Naive B cell (primary cell): ENCODE measurements at regions not wholly inside any gene's neighbourhood (a gene's known extent, or its start where the extent isn't known, plus 50 kb on each side); places are given as distances from the start of the nearest gene placed in this dataset.

Experiments
- ATAC-seq, 2 donors: fragments of 150-1000 bp; cut with Tn5 transposase; 2 replicates each; pipeline ENCODE4 v1.10.0; 2021; ENCODE audit warnings: low read depth in 2 of 2, mild to moderate bottlenecking in 2 of 2, moderate library complexity in 2 of 2
- DNase-seq: peaks from one replicate; pipeline ENCODE4 v3.0.0; 2022
- H3K27ac Mint-ChIP-seq, 6 donors: one replicate each; pipeline ENCODE4 v1.8.0; 2020 to 2022; ENCODE audit warnings: mild to moderate bottlenecking in 6 of 6, mixed read lengths in 6 of 6, moderate library complexity in 5 of 6, inconsistent platforms in 2 of 6
- H3K27me3 Mint-ChIP-seq, 3 donors: one replicate each; pipeline ENCODE4 v1.8.0; 2021 to 2022; ENCODE audit warnings: mixed read lengths in 3 of 3, mild to moderate bottlenecking in 1 of 3
- H3K36me3 Mint-ChIP-seq, 2 donors: one replicate each; pipeline ENCODE4 v1.8.0; 2020 to 2022; ENCODE audit warnings: mixed read lengths in 2 of 2, inconsistent platforms in 1 of 2, mild to moderate bottlenecking in 1 of 2
- H3K4me1 Mint-ChIP-seq, 3 donors: one replicate each; pipeline ENCODE4 v1.8.0; 2020 to 2022; ENCODE audit warnings: mixed read lengths in 3 of 3, inconsistent platforms in 1 of 3, mild to moderate bottlenecking in 1 of 3, moderate library complexity in 1 of 3
- H3K4me3 Mint-ChIP-seq, 8 donors: one replicate each; pipeline ENCODE4 v1.8.0; 2020 to 2022; ENCODE audit warnings: mild to moderate bottlenecking in 8 of 8, mixed read lengths in 8 of 8, moderate library complexity in 8 of 8, inconsistent platforms in 2 of 8
- H3K9me3 Mint-ChIP-seq, 7 donors: one replicate each; pipeline ENCODE4 v1.8.0; 2020 to 2022; ENCODE audit warnings: mixed read lengths in 7 of 7, mild to moderate bottlenecking in 5 of 7, inconsistent platforms in 2 of 7, moderate library complexity in 1 of 7

GRCh38 chr4:181987392-181987791 lies 255.8 kb upstream of the TENM3 start:
- peaks cover 0 to 5% (median 0%) of the 10 kb centered on the region in 7 donors for H3K9me3 Mint-ChIP-seq
- no peak overlapping the region for H3K4me3 Mint-ChIP-seq
- H3K4me1 Mint-ChIP-seq: no peaks in the 10 kb centered on the region
- DNase-seq: no peak
- no peaks in the 10 kb centered on the region for H3K27me3 Mint-ChIP-seq
- H3K36me3 Mint-ChIP-seq: no peaks in the 10 kb centered on the region
- H3K27ac Mint-ChIP-seq: no peak overlapping the region
- no peak for ATAC-seq

- DNase-seq (no peak), ATAC-seq (no peak)
- H3K36me3 Mint-ChIP-seq: no peaks in the 10 kb centered on the region
- H3K27ac Mint-ChIP-seq: no peak overlapping the region
- H3K9me3 Mint-ChIP-seq: peaks cover 0 to 5% (median 0%) of the 10 kb centered on the region in 7 donors
- H3K4me1 Mint-ChIP-seq: no peaks in the 10 kb centered on the region
- no peaks in the 10 kb centered on the region for H3K27me3 Mint-ChIP-seq
- no peak overlapping the region for H3K4me3 Mint-ChIP-seq
These were observed 254.1 kb upstream of the TENM3 start for GRCh38 chr4:181989071-181989470.

GRCh38 chr4:181991369-181992108 lies 251.7 kb upstream of the TENM3 start:
- no peak overlapping the region for H3K27ac Mint-ChIP-seq

GRCh38 chr4:181998398-181999295 lies 244.6 kb upstream of the TENM3 start:
- no peak for DNase-seq
- no peaks in the 10 kb centered on the region for H3K27me3 Mint-ChIP-seq
- ATAC-seq: no peak
- H3K4me3 Mint-ChIP-seq: no peak overlapping the region
- H3K27ac Mint-ChIP-seq: no peak overlapping the region
- H3K36me3 Mint-ChIP-seq: no peaks in the 10 kb centered on the region
- no peaks in the 10 kb centered on the region for H3K4me1 Mint-ChIP-seq
- H3K9me3 Mint-ChIP-seq: peaks cover 0 to 13% (median 2%) of the 10 kb centered on the region in 7 donors

More at GRCh38 chr4:181991369-181992108, 251.7 kb upstream of the TENM3 start:
- Mint-ChIP-seq H3K4me1 (no peaks in the 10 kb centered on the region), H3K9me3 (peaks cover 0 to 7% (median 0%) of the 10 kb centered on the region in 7 donors), H3K4me3 (no peak overlapping the region), H3K36me3 (no peaks in the 10 kb centered on the region), H3K27me3 (no peaks in the 10 kb centered on the region)
- no peak for ATAC-seq
- DNase-seq: no peak

GRCh38 chr4:182000077-182000476 lies 243.1 kb upstream of the TENM3 start:
- Mint-ChIP-seq H3K4me3 (no peak overlapping the region), H3K9me3 (peaks cover 0 to 13% (median 2%) of the 10 kb centered on the region in 7 donors), H3K36me3 (no peaks in the 10 kb centered on the region), H3K27ac (no peak overlapping the region), H3K4me1 (no peaks in the 10 kb centered on the region), H3K27me3 (no peaks in the 10 kb centered on the region)
- no peak for ATAC-seq
- DNase-seq: no peak

- no peaks in the 10 kb centered on the region for H3K27me3 Mint-ChIP-seq
- H3K27ac Mint-ChIP-seq: no peak overlapping the region
- no peak overlapping the region for H3K4me3 Mint-ChIP-seq
- peaks cover 0 to 15% (median 6%) of the 10 kb centered on the region in 7 donors for H3K9me3 Mint-ChIP-seq
- DNase-seq (no peak), ATAC-seq (no peak)
- H3K36me3 Mint-ChIP-seq: no peaks in the 10 kb centered on the region
- no peaks in the 10 kb centered on the region for H3K4me1 Mint-ChIP-seq
These were observed 232.3 kb upstream of the TENM3 start for GRCh38 chr4:182010876-182011275.

- DNase-seq: no peak
- Mint-ChIP-seq H3K27ac (peak overlapping the region in 1 of 6 donors; percentile 34), H3K9me3 (peaks cover 0 to 8% (median 2%) of the 10 kb centered on the region in 7 donors), H3K27me3 (no peaks in the 10 kb centered on the region), H3K4me3 (no peak overlapping the region), H3K4me1 (no peaks in the 10 kb centered on the region), H3K36me3 (no peaks in the 10 kb centered on the region)
- ATAC-seq: no peak
These were observed 229.0 kb upstream of the TENM3 start for GRCh38 chr4:182014164-182014563.

GRCh38 chr4:182015014-182015413 lies 228.2 kb upstream of the TENM3 start:
- Mint-ChIP-seq H3K36me3 (no peaks in the 10 kb centered on the region), H3K4me3 (no peak overlapping the region), H3K4me1 (no peaks in the 10 kb centered on the region), H3K27ac (no peak overlapping the region), H3K27me3 (no peaks in the 10 kb centered on the region), H3K9me3 (peaks cover 0 to 9% (median 2%) of the 10 kb centered on the region in 7 donors)
- ATAC-seq: no peak
- no peak for DNase-seq

GRCh38 chr4:182015893-182016292 lies 227.3 kb upstream of the TENM3 start:
- peaks cover 0 to 8% (median 4%) of the 10 kb centered on the region in 7 donors for H3K9me3 Mint-ChIP-seq
- H3K27me3 Mint-ChIP-seq: no peaks in the 10 kb centered on the region
- H3K4me1 Mint-ChIP-seq: no peaks in the 10 kb centered on the region
- ATAC-seq: no peak
- no peak overlapping the region for H3K27ac Mint-ChIP-seq
- no peaks in the 10 kb centered on the region for H3K36me3 Mint-ChIP-seq
- no peak for DNase-seq
- no peak overlapping the region for H3K4me3 Mint-ChIP-seq

GRCh38 chr4:182017038-182017437 lies 226.2 kb upstream of the TENM3 start:
- Mint-ChIP-seq H3K27me3 (no peaks in the 10 kb centered on the region), H3K36me3 (no peaks in the 10 kb centered on the region), H3K4me1 (no peaks in the 10 kb centered on the region), H3K27ac (no peak overlapping the region), H3K9me3 (peaks cover 0 to 4% (median 4%) of the 10 kb centered on the region in 7 donors), H3K4me3 (no peak overlapping the region)
- ATAC-seq (no peak), DNase-seq (no peak)

- H3K27ac Mint-ChIP-seq: no peak overlapping the region
These were observed 224.5 kb upstream of the TENM3 start for GRCh38 chr4:182018691-182019090.

GRCh38 chr4:182019148-182019652 lies 224.0 kb upstream of the TENM3 start:
- H3K27me3 Mint-ChIP-seq: no peaks in the 10 kb centered on the region
- H3K4me3 Mint-ChIP-seq: no peak overlapping the region
- H3K27ac Mint-ChIP-seq: no peak overlapping the region
- no peak for ATAC-seq
- DNase-seq: no peak
- H3K9me3 Mint-ChIP-seq: peaks cover 0 to 4% (median 4%) of the 10 kb centered on the region in 7 donors
- H3K36me3 Mint-ChIP-seq: no peaks in the 10 kb centered on the region
- H3K4me1 Mint-ChIP-seq: no peaks in the 10 kb centered on the region

More at GRCh38 chr4:182018691-182019090, 224.5 kb upstream of the TENM3 start:
- Mint-ChIP-seq H3K4me3 (no peak overlapping the region), H3K9me3 (peaks cover 0 to 4% (median 4%) of the 10 kb centered on the region in 7 donors), H3K4me1 (no peaks in the 10 kb centered on the region), H3K27me3 (no peaks in the 10 kb centered on the region), H3K36me3 (no peaks in the 10 kb centered on the region)
- no peak for DNase-seq
- ATAC-seq: no peak

GRCh38 chr4:182022909-182023308 lies 220.3 kb upstream of the TENM3 start:
- H3K9me3 Mint-ChIP-seq: peaks cover 5 to 22% (median 11%) of the 10 kb centered on the region in 7 donors
- no peaks in the 10 kb centered on the region for H3K36me3 Mint-ChIP-seq
- H3K27me3 Mint-ChIP-seq: no peaks in the 10 kb centered on the region
- no peak overlapping the region for H3K27ac Mint-ChIP-seq
- no peak overlapping the region for H3K4me3 Mint-ChIP-seq
- H3K4me1 Mint-ChIP-seq: no peaks in the 10 kb centered on the region
- ATAC-seq (no peak), DNase-seq (no peak)
